PC-3 (cell line): ENCODE measurements at regions not wholly inside any gene's neighbourhood (a gene's known extent, or its start where the extent isn't known, plus 50 kb on each side); places are given as distances from the start of the nearest gene placed in this dataset.

Experiments used
- CTCF ChIP-seq: fragments of 300-600 bp; sonication (generic); conservative IDR thresholded peaks from 2 replicates; pipeline ENCODE4 v1.5.1; 2017; ENCODE audit warnings: antibody characterized with exemption, low read depth, mild to moderate bottlenecking, low read length
- EZH2 ChIP-seq: fragments of 300-600 bp; sonication (generic); IDR thresholded peaks from one replicate; pipeline ENCODE4 v1.6.1; 2017; ENCODE audit warnings: antibody characterized with exemption, mild to moderate bottlenecking, low read length; ENCODE audit not compliant: unreplicated experiment

- TF ChIP-seq CTCF (no peak), EZH2 (no peak)
These were observed 502.8 kb downstream of the LRRC70 start for GRCh38 chr5:63081402-63081801.
